Heart left ventricle (tissue), 13 donors: ENCODE measurements at regions not wholly inside any gene's neighbourhood (a gene's known extent, or its start where the extent isn't known, plus 50 kb on each side); places are given as distances from the start of the nearest gene placed in this dataset.
"Not testable (repeated sequence)": the region's sequence is repeated elsewhere in the genome, so short reads cannot be mapped to it uniquely, and the experiment has no call there.

Source experiments
- POLR2A ChIP-seq, 2 donors: fragments of 450-650 bp; IDR thresholded peaks; one replicate each; pipeline ENCODE4 v1.6.1; 2017; ENCODE audit warnings: antibody characterized with exemption in 2 of 2, mild to moderate bottlenecking in 2 of 2, moderate library complexity in 2 of 2
- TF ChIP-seq, protein P1 (sequence below), 12 donors: fragments of 200-600 bp; sonication (generic) in 4 of 12; IDR thresholded peaks; one replicate each; pipeline versions ENCODE4 v1.5.0 to v1.8.0; 2018 to 2022; ENCODE audit warnings: antibody characterized with exemption in 12 of 12, mild to moderate bottlenecking in 5 of 12
- donor health status: ischemic (EF 13 %, LVEDD 7.1; RV severe dilation, severe dysfunction).
- donor health status: DM: no; HTN: yes; CAD: no.
- donor health status: DM: no; HTN: no; CAD: no.
- donor health status: ischemic (EF 25% LVEDD 6.9; RV normal size, moderate dysfunction).
- donor health status: ischemic (EF 25% LVEDD 5.7; RV mildly dilated, moderate dysfunction).
- donor health status: ischemic (EF 35%, LVEDD 5.7; RV mildly dilated, moderate dysfunction).
- donor health status: nonischemic (EF 11% LVEDD 7.7; RV severe dilation, severe dysfunction).
- donor health status: DM: yes; HTN: yes; CAD: no.
- donor health status: PGD.
- donor health status: ischemic (EF 29% LVEDD 5.4; RV normal size, mild dysfunction).
- donor health status: nonischemic (EF 23%, LVEDD 6.1; RV moderate dilation, normal function).

DNA sequence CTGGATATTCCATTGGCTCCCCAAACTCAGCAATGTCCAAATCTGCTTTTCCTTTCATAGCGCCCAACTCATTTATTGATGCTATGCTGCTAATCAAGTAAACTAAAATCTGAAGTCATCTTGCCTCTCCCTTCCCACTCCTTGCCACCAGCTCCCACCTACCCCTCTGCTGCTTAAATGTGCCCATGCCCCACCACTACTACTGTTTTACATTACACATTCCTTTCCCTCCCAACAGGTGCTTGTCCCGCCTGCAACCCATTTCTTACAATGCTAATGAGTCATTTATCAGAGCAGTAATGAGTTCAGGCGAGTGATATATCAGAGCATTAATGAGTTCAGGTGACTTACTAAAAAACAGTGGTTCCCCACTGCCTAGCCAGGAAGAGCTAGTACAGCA is 67.2 kb downstream of the SYT15 start:
- TF ChIP-seq, protein P1, sequence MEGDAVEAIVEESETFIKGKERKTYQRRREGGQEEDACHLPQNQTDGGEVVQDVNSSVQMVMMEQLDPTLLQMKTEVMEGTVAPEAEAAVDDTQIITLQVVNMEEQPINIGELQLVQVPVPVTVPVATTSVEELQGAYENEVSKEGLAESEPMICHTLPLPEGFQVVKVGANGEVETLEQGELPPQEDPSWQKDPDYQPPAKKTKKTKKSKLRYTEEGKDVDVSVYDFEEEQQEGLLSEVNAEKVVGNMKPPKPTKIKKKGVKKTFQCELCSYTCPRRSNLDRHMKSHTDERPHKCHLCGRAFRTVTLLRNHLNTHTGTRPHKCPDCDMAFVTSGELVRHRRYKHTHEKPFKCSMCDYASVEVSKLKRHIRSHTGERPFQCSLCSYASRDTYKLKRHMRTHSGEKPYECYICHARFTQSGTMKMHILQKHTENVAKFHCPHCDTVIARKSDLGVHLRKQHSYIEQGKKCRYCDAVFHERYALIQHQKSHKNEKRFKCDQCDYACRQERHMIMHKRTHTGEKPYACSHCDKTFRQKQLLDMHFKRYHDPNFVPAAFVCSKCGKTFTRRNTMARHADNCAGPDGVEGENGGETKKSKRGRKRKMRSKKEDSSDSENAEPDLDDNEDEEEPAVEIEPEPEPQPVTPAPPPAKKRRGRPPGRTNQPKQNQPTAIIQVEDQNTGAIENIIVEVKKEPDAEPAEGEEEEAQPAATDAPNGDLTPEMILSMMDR (IDR thresholded peaks at IDR 0.05) = not testable (repeated sequence)
- TF ChIP-seq POLR2A (IDR thresholded peaks at IDR 0.05) = not testable (repeated sequence)
